ENCODE measurements at regions not wholly inside any gene's neighbourhood (a gene's known extent, or its start where the extent isn't known, plus 50 kb on each side); places are given as distances from the start of the nearest gene placed in this dataset.

GRCh38 chr6:51490101-51490500 is 597.3 kb downstream of the PKHD1 start:
- TF ChIP-seq, protein P1, sequence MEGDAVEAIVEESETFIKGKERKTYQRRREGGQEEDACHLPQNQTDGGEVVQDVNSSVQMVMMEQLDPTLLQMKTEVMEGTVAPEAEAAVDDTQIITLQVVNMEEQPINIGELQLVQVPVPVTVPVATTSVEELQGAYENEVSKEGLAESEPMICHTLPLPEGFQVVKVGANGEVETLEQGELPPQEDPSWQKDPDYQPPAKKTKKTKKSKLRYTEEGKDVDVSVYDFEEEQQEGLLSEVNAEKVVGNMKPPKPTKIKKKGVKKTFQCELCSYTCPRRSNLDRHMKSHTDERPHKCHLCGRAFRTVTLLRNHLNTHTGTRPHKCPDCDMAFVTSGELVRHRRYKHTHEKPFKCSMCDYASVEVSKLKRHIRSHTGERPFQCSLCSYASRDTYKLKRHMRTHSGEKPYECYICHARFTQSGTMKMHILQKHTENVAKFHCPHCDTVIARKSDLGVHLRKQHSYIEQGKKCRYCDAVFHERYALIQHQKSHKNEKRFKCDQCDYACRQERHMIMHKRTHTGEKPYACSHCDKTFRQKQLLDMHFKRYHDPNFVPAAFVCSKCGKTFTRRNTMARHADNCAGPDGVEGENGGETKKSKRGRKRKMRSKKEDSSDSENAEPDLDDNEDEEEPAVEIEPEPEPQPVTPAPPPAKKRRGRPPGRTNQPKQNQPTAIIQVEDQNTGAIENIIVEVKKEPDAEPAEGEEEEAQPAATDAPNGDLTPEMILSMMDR (IDR thresholded peaks at IDR 0.05; ENCODE audit: unreplicated experiment) = no peak
- peaks cover 5% of the 10 kb centered on the region for H3K4me1 Mint-ChIP-seq (ENCODE audit: low read depth)

DNA sequence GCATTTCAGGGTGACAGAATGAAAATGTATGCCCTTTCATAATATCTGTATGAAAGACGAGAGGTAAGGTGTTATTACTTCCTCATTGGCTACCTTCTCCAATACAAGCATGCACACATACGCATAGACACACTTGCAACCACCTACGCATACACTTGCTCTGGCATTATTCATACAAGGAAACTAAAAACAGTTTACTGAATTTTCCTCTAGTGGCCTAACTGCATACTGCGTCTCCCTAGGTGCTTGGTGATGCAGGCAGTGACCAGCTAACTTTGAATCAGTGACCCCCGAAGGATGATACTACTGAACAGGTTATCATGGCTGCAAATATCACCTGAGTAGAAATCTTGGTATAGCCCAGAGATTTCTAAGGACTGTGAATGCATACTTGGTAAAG is 593.1 kb downstream of the PKHD1 start:
- no peaks in the 10 kb centered on the region for H3K36me3 Mint-ChIP-seq (ENCODE audit: insufficient read depth)
- no peaks in the 10 kb centered on the region for H3K9me3 Mint-ChIP-seq (ENCODE audit: low read depth)
- H3K4me3 Mint-ChIP-seq (ENCODE audit: low read depth) = no peak overlapping the region
- TF ChIP-seq, protein P1 (IDR thresholded peaks at IDR 0.05; ENCODE audit: unreplicated experiment) = peak; percentile 38
- no peaks in the 10 kb centered on the region for H3K27me3 Mint-ChIP-seq
- no peak overlapping the region for H3K27ac Mint-ChIP-seq
- no peak for DNase-seq (ENCODE audit: low spot score, unreplicated experiment)
- peaks cover 19% of the 10 kb centered on the region for H3K4me1 Mint-ChIP-seq (ENCODE audit: low read depth)

More at GRCh38 chr6:51490101-51490500, 597.3 kb downstream of the PKHD1 start:
- DNase-seq (ENCODE audit: low spot score, unreplicated experiment) = no peak
- Mint-ChIP-seq H3K27ac (no peak overlapping the region), H3K9me3 (ENCODE audit: low read depth) (peaks cover 6% of the 10 kb centered on the region), H3K4me3 (ENCODE audit: low read depth) (no peak overlapping the region), H3K27me3 (no peaks in the 10 kb centered on the region), H3K36me3 (ENCODE audit: insufficient read depth) (no peaks in the 10 kb centered on the region)

- Mint-ChIP-seq H3K9me3 (ENCODE audit: low read depth) (no peaks in the 10 kb centered on the region), H3K27me3 (no peaks in the 10 kb centered on the region), H3K27ac (no peak overlapping the region), H3K4me1 (ENCODE audit: low read depth) (peaks cover 19% of the 10 kb centered on the region), H3K4me3 (ENCODE audit: low read depth) (no peak overlapping the region), H3K36me3 (ENCODE audit: insufficient read depth) (no peaks in the 10 kb centered on the region)
- no peak for DNase-seq (ENCODE audit: low spot score, unreplicated experiment)
- TF ChIP-seq, protein P1 (IDR thresholded peaks at IDR 0.05; ENCODE audit: unreplicated experiment) = no peak
Measured at GRCh38 chr6:51495096-51495495, 592.3 kb downstream of the PKHD1 start.

DNA sequence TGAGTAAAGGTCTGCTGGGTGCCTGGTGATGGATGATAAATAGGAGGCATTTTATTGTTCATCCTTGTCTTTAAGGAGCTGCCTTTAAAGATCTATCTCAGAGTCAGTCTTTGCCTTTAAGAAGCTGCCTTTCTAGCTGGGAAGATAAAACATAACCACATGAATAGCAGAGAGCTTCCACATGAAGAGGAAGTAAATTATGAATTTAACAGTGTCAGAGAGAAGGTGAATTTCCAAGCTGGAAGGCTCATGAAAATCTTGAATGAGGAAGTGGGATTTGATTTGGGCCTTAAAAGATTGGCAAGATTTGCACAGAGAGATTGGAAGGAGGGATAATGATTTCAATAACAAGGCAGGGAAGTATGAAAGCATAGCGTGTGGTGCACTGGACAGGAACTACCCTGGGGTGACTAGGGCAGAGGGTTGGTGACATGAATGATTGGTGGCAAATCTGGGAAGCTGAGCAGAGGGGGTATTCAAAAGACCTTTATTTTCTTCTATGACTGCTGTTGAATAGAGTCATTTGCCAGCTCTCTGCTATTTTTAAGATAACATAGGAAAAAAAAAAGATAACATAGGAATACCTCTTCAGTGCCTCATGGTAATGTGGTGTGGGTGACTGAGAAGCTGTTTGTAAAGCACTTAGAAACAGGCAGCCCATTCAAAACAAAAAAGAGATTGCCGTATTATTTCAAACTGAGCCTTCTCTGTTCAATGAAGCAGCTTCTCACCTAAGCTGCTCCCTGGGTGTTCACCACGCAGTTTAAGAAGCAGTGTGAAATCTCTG is 591.6 kb downstream of the PKHD1 start:
- TF ChIP-seq, protein P1 (IDR thresholded peaks at IDR 0.05; ENCODE audit: unreplicated experiment) = no peak
- peaks cover 19% of the 10 kb centered on the region for H3K4me1 Mint-ChIP-seq (ENCODE audit: low read depth)
- no peak overlapping the region for H3K4me3 Mint-ChIP-seq (ENCODE audit: low read depth)
- no peaks in the 10 kb centered on the region for H3K9me3 Mint-ChIP-seq (ENCODE audit: low read depth)
- no peaks in the 10 kb centered on the region for H3K36me3 Mint-ChIP-seq (ENCODE audit: insufficient read depth)
- DNase-seq (ENCODE audit: low spot score, unreplicated experiment) = no peak
- peak overlapping the region; percentile 3 for H3K27ac Mint-ChIP-seq
- H3K27me3 Mint-ChIP-seq = no peaks in the 10 kb centered on the region

GRCh38 chr6:51502996-51503395 is 584.4 kb downstream of the PKHD1 start:
- Mint-ChIP-seq H3K4me1 (ENCODE audit: low read depth) (no peaks in the 10 kb centered on the region), H3K27ac (no peak overlapping the region), H3K27me3 (no peaks in the 10 kb centered on the region), H3K4me3 (ENCODE audit: low read depth) (no peak overlapping the region), H3K36me3 (ENCODE audit: insufficient read depth) (no peaks in the 10 kb centered on the region), H3K9me3 (ENCODE audit: low read depth) (peaks cover 9% of the 10 kb centered on the region)
- TF ChIP-seq, protein P1 (IDR thresholded peaks at IDR 0.05; ENCODE audit: unreplicated experiment) = no peak
- DNase-seq (ENCODE audit: low spot score, unreplicated experiment) = no peak
